ENCODE measurements at regions not wholly inside any gene's neighbourhood (a gene's known extent, or its start where the extent isn't known, plus 50 kb on each side); places are given as distances from the start of the nearest gene placed in this dataset.

DNA sequence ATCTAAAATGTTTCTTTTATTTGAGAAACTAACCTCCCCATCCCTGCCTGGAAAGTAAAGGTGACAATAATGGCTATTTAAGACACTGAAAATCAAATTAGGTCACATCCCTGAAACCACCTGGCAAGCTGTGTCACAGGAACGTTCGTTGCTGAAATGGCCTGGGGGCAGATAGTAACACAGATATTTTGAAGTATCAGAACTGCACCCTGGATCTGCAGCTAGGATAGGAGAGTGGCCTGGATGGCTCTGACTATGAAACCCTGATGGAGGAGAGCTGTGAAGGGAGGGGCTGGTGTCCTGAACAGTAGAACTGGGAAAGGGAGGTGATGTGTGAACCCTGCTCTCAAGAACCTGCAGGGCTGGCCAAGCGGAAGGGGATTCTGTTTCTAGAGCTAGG lies 648.3 kb upstream of the CFAP20DC start:
- no peak for DNase-seq

DNA sequence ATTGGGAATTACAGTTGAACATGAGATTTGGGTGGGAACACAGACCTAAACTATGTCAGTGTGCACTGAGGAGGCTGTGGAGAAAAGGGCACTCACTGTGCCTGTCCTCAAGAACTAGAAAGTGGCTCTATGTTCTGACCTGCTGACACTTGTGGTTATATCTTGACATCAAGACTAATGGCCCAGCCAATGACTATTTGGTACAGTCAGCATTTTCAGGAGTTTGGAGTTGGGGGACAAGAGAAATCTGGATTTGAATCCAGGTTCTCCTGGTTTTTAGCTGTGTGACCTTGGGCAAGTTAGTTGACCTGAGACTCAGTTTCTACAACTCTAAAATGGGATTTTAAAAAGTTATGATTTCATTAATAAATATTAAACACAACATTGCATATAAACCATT lies 647.0 kb upstream of the CFAP20DC start:
- no peak for DNase-seq

GRCh38 chr3:59695860-59696259 lies 646.0 kb upstream of the CFAP20DC start:
- DNase-seq: no peak

DNA sequence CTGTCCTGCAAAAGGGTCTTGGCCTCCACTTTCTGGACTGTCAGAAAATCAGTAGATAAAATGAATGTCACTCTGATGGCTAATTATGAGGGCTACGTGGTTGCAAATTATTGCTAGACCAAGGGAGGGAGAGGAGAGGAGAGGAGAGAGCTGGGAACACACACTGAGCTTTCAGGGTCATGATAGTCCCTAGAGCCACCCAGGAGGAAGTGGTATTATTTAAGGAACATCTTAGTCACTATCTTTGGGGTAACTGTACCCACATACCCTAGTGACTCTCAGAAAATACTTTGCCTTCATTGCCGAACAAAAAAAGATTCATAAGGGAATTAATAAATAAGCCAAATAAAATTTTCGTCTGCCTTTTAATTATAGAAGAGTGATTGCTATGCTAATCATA lies 642.3 kb upstream of the CFAP20DC start:
- DNase-seq: no peak

- DNase-seq: no peak
These were observed 641.1 kb upstream of the CFAP20DC start for GRCh38 chr3:59690886-59691285.

- no peak for DNase-seq
These were observed 638.8 kb upstream of the CFAP20DC start for GRCh38 chr3:59688636-59689035.

- DNase-seq: no peak
These were observed 635.6 kb upstream of the CFAP20DC start for GRCh38 chr3:59685432-59685831.

DNA sequence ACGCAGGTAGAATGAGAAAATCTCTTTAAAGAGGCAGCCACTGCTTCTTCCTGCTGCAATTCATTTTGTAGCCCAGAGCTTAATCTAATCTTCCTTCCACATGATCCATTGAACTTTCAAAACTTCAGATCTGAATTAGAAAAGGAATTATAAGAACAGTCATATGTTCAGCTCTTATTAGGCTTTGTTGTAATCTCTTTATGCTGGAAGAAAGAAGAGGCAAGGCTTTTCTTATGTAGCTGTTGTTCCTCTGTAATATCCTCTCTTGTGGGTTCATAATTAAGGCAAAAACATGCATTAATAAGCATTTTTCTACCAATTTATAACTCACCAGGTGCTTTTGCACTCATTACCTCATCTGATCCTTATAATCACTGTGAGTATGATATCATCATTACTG lies 634.9 kb upstream of the CFAP20DC start:
- no peak for DNase-seq

DNA sequence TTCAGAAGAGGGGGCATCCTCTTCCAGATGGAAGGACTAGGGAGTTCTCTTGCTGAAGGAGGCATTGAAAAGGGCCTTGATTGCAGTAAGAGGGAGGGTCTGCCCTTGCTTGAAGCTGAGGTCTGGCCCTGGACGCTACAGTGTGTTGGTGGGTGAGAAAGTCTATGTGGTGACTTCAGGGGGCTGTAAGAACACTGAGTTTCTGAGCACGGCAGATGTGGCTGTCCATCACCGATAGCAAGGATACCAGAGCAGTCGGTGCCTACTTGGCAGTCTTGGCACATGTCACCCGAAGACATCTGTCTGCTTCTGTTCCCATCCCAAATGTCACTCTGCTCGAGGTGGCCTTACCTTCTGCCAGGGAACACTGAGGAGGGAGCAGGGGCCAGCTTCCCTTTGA lies 631.1 kb upstream of the CFAP20DC start:
- no peak for DNase-seq

DNA sequence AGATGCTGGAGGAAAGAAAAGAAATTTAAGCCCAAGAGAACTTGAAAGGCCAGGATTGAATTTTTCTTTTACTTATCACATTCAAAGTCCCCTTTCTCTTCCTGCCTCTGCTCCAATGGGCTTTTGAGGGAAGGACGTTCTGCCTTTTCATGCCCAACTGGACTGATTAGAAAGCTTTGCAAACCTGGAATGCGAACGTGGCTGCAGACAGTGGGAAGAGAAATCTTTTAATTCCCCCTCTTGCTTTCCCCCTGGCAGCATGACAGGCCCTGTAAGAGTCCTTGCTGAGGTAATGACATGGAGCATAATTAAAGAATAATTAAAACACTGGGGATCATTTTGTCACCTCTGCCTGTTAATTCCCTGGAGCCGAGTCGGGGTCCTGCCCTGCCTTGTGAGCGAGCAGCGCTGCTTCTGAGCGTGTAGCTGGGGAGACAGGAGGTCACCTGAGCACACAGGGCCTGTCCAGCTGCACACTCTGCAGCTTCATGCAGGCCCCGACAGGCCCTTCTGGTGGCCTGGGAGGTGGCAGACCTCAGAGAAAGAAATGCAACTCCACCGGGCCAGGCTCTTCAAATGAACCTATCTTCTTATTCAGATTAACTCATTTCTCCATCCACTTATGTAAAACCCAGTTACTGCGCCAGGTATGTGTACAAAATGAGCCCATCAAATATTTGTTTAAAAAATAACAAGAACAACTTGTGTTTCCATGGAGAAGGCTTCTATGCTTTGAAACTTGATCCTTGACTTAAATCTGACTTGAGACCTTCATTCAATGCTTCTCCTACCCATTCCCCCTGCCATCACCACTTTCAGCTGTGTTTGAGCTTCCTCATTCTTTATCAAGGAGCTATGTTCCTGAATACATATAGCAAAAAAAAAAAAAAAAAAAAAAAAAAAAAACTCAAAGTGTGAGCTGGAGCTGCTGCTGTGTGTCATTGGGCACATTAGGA lies 628.2 kb upstream of the CFAP20DC start:
- DNase-seq: no peak

DNA sequence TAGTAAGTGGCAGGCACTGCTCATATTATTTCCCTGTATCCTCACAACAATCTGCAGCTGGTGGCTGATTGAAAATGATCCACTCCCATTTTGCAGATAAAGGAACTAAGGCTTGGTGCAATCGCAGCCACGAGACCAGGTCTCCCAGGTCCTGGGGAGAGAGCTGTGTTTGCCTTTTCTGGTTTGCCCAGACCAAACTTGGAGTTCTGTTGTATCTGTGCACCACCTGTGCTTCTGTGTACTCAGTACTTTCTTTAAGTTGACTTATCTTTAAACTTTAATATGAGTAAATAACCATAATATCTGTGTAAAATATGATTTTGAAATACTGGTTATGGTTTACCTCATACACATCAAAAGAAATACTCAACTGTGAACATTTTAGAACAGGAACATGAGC lies 625.7 kb upstream of the CFAP20DC start:
- no peak for DNase-seq

DNA sequence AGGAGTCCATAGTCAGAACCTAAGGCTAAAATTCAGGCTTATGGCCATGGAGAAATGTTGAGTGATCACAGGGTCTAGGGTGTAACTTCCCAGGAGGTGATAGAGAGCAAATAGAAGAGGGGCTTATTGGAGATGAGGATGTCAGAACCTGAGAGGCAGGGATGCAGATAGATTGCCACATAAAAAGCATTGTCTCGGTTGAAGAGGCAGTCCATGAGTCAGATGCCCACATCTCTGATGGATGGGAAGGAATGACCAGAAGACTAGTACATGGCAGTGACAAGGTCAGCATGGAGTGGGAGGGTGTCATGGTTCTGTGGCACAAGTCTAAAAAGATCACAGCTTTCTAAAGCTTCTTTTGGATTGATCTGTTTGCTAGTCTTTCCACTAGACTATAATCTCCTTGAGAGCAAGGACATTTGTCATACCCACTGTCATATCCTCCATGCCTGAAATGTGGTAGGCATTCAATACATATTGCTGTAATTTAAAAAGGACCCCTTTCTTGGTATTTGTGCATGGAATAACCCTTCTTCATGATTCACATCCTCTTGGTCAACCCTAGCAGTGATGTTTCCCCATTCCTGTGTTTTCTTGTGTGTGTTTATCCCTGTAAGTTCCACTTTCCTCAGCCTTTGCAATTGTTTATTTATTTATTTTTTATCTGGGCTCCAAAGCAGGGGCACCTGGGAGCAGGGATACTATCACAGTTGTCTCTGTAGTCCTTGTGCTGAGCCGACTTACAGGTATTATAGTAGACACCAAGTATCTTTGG lies 613.4 kb upstream of the CFAP20DC start:
- no peak for DNase-seq

GRCh38 chr3:59660852-59661625 lies 611.2 kb upstream of the CFAP20DC start:
- DNase-seq: no peak

DNA sequence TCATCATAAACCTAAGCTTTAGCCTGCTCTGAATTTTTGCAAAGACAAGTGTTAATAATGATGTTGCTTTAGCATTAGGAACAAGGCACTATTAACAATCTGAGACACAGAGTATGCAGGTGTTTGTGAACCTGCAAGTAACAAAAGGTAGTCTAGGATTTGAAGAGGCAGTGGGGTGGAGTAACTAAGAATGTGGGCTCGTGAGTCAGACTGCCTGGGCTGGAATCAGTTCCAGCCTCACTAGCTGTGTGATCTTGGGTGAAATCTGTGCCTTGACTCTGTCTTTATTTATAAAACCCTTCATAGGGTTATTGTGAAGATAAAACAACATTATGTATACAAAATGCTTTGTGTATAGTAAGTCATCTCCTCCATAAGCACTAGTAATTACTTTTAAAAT lies 610.6 kb upstream of the CFAP20DC start:
- DNase-seq: no peak

- DNase-seq: no peak
These were observed 609.9 kb upstream of the CFAP20DC start for GRCh38 chr3:59659755-59660154.

DNA sequence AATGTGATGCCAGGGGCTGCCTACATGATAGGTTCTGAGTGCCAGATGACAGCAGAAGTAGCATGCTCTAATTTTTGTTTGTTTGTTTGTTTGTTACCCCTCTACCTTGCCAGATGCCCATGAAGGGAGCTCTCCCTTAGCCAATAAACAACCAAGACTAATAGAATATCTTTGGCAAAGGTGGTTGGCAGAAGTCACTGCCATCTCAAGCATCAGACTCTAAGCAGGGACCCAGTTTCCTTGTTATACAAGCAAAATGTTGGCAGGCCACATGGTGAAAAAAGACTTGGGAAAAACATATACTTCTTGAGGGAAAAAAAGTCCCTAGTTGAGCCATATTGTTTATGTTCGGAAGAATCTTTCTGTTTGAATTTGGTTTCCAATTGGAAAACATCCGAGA lies 609.0 kb upstream of the CFAP20DC start:
- DNase-seq: no peak

DNA sequence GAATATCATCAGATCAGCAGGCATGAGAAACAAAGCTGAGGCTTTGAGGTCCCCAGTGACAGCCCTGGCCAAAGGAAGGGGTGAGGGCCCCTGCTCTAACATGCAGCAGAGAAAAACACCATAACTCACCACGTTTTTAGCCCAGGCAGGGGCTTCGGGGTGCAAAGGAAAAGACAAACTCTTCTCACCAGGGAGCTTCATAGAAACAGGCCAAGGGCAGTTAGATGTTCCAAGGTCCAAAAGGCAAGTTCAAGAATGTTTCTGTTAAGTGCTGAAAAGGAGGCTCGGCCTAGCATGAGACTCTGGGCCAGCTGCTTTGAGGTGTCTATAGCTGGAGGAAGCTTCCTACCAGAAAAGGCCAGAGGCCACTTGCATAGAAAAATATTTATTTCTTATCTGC lies 608.4 kb upstream of the CFAP20DC start:
- DNase-seq: no peak

GRCh38 chr3:59655418-59656015 lies 605.7 kb upstream of the CFAP20DC start:
- DNase-seq: no peak

DNA sequence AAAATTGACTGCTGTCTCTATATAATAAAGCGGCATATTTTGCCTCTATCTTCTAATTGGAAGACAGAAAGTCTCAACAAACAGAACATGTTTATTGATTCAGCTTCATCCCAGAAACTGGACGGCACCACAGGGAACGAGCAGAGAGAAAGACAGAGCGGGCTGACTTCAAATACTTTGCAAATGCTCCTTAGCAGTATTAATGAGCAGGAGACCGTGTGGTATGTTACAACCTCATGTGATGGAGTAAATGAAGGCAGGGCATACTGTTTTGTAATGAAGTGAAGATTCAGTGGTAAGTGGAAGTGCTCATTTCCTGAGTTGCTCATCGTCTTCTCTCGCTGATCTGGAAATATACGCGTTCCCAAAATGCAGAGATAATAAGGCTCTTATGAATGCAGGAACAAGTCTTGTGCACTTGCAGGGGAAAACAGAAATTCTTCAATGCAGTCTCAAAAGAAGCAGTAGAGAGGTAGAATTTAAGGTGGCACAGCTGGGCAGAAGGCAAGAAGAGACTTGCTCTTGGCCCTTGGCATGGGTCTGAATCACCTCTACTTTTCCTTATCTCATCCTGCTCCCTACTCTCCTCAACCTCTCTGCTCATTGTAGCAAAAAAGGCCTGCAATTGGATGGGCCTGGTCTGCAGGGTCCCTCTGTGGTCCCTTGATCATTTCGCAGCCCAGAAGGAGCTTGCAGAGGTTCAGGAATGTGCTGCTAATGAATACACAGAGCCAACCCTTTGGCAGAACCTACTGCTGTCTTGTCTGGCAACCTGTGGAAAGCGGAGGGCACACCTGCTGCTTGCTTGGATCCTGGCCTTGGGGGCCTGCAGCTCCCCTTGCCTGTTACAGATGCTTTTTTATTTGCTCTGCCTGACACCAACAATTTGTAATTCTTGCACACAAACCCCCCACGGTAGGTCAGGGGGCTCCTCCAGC lies 604.9 kb upstream of the CFAP20DC start:
- no peak for DNase-seq

GRCh38 chr3:59654123-59654479 lies 604.3 kb upstream of the CFAP20DC start:
- DNase-seq: no peak

DNA sequence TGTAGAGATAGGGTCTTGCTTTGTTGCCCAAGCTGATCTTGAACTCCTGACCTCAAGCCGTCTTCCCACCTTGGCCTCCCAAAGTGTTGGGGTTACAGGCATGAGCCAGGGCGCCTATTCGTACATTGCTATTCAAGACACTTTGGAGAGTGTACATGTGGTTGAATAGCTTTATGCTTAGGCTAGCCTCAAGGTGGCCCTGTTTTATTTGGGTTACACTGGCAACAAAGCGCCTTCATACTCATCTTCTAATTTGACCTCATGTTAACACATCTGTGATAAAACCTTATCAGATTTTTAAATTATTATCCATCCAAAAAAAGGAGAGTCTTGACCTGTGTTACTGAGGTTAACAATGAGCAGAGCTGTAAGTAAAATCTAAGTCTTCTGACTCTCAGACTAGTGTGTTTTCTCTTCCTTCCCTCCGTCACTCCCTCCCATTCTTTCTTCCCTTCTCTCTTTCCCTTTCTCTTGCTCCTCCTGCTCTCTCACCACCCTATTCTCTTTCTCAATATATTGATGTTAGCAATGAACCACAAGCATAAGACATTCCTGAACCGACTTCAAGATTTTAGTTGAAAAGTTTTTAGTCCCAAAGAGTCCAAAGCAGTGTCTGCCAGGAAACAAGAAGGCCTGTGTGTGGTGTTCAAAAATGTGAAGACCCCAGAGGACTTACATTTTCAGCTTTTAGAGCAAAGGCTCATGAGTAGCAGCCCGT lies 603.7 kb upstream of the CFAP20DC start:
- DNase-seq: no peak
